HG03575 (cell line): ENCODE measurements at regions not wholly inside any gene's neighbourhood (a gene's known extent, or its start where the extent isn't known, plus 50 kb on each side); places are given as distances from the start of the nearest gene placed in this dataset.

Experiments
- ATAC-seq: cut with Tn5 transposase; IDR thresholded peaks from one replicate; pipeline ENCODE4 v1.9.1; 2021; ENCODE audit not compliant: unreplicated experiment, insufficient number of reproducible peaks, low FRiP score; ENCODE audit errors: extremely low read depth

GRCh38 chr15:69784798-69785566, 312.7 kb downstream of the TLE3 start:
- no peak for ATAC-seq

- ATAC-seq = no peak
These were observed 311.5 kb downstream of the TLE3 start for GRCh38 chr15:69786136-69786701.

DNA sequence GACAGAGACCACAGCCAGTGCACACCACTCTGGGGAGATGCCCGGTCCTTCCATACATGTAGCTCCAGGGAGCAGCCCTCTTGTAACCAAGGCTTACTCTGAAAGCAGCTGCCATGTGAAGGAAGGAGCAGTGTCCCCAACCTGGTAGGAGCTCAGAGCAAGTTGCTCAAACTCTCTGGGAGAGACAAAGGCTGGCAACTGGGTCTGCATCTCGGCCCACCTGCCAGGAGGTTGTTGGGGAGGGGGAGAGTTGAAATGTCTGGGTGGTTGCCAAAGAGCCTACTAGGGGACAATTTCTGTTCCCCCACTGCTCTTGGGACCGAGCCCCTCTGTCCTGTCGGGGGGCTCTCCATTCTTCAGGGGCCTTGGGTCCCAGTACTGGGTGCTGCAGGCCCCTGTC, 309.9 kb downstream of the TLE3 start:
- no peak for ATAC-seq

DNA sequence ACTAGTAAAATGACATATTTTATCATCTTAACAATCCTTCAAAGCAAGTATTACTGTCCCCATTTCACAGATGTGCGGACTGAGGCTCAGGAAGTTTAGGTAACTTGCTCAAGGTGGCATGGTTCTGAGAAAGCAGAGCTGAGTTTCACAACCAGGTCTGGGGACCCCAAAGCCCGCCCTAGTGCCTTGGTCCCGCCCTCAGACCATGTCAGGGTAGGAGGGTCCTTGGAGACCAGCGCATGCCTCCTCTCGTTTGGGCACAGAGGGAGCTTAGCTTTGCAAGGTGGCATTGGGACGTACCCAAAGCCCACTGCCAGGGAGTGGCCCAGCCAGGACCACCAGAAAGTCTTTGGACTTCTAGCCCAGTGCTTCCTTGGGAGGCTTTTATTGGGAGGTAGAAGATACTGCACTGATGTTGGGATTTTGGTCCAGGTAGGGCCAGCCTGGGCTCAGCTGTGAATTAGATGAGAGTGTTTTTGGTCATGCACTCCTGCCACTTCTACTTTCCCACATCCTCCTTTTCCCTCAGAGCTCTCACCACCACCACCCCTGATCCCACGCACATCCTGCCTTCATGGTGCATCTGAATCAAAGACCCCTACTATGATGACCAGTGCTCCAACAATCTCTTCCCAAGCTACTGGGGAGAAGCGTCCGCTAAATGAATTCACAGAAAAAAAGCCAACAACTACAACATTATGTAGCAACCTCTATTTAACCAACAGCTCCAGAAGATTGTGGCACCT, 307.9 kb downstream of the TLE3 start:
- no peak for ATAC-seq

DNA sequence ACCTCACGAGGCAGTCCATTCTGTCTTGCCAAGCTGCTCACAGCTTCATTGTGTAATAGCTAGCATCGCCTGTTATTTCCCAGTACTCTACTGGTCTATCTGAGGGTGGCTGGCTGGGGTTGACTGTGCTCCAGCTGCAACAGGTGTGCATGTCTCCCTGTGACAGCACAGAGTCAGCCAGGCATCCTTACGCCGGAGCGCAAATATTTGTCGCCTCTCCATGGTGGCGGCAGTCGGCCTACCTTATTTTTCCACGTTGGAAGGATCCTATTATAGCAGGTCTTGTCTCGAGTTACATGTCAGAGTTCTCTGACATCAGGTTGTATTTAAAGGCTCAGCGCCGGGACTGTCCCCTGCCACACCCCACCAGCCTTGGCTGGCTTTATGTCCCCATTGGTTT, 307.1 kb downstream of the TLE3 start:
- no peak for ATAC-seq

DNA sequence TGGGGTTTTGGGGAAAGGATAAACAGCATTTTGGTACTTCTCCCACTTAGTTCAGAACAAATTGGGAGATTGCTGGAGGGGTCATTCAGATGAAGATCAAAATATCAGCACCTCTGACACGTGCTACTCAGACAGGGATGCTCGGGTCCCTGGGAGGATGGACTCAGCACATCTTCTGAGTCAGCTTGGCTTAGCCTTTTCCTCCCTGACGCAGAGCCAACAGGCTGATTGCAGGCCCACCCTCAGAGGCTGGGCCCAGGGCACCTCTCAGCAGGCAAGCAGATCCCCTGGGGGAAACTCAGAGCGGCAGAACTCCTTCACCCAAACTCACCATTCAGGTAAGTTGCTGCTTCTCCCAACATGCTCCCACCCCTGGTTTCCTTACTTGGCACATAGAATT, 304.9 kb downstream of the TLE3 start:
- ATAC-seq = no peak

GRCh38 chr15:69793431-69793780, 304.3 kb downstream of the TLE3 start:
- no peak for ATAC-seq

GRCh38 chr15:69793781-69794451, 303.8 kb downstream of the TLE3 start:
- no peak for ATAC-seq

DNA sequence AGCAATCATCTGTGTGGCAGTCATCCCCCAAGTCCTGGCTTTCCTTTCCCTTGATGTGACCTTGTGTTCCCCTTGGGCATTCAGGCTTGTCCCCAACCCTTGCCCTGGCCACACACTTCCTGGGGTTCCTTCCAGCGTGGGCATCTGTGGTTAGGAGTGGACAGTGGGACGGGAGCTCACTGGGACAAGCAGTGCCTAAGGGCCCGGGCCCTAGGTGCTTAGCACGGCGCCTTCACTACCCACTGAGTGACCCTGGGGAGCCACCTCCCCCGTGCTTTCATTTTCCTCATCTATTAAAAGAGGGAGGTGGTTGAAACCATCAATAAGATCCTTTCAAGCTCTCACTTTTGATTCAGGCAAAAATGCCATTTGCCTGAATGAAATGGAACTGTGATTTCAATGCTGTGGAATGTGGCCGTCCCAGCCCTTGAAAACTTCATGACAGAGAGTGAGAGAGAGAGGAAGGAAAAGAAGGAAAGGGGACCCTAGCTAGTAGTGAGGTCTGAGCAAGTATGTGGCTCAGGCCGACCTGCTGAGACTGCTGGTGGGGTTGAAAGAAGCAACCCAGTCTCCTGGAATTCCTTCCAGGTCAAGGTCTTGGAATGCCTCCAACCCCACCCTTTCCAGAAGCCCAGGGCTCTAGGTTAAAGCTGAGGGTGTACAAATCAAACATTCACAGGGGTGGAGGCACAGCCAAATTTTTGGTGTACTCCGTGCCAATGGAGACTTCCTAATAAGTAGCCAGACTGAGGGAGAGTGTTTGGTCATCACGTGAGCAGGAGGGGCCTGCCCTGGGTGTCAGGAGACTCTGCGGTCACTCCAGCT, 302.9 kb downstream of the TLE3 start:
- no peak for ATAC-seq

DNA sequence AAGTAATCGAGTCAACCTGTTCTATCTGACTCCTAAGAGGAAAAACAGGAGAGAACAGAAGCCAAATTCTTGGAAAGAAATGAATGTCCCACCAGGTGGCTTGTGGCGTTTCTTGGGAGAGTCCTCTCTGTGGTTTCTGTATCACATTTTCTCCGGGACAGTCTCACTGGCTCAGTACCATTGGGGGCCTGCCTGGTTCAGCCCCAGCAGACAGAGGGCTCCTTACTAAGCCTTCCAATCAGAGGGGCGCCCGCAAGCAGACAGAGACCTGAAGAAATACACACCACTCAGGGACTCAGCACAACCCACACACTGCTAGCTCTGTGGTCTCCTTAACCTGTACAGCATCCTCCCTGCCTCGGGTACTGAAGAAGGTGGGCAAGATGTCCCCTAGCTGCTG, 302.1 kb downstream of the TLE3 start:
- ATAC-seq = no peak

GRCh38 chr15:69797051-69797595, 300.6 kb downstream of the TLE3 start:
- no peak for ATAC-seq

DNA sequence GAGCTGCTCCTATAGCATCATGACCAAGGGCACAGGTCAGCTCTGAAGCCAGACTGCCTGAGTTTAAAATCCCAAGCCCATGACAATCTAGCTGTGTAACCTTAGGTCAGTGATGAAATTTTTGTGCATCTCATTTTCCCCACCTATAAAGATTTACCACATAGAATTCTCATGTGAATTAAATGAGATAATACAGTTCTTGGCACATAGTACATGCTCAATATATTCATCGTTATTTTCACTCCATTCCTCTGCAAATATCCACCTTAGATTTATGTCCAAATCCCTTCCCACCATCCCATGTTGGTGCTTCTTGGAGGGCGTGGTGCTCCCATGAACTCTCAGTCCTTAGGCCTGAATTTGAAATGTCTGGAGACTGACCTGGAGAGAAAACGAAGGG, 300.1 kb downstream of the TLE3 start:
- no peak for ATAC-seq

GRCh38 chr15:69798481-69799250, 299.1 kb downstream of the TLE3 start:
- no peak for ATAC-seq

DNA sequence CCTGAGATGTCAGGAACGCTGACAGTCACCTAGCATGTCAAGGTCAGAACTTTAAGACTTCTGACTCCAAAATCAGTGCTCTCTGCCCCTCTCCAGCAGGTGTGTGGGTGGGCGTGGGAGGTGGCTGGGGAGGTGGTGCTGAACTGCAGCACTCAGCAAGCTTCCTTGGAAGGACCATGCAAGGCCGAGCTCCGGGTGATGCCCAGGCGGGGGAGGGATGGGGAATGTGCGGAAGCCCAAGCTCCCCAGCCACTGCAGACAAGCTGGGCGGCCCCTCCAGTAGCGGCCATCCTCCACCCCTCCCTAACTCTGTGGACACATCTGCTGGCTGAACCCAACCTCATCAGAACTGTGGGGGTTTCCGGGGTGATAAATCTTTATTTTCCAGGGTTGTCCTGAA, 296.6 kb downstream of the TLE3 start:
- no peak for ATAC-seq

- no peak for ATAC-seq
These were observed 295.3 kb downstream of the TLE3 start for GRCh38 chr15:69802432-69802831.

GRCh38 chr15:69804786-69805185, 292.9 kb downstream of the TLE3 start:
- no peak for ATAC-seq

DNA sequence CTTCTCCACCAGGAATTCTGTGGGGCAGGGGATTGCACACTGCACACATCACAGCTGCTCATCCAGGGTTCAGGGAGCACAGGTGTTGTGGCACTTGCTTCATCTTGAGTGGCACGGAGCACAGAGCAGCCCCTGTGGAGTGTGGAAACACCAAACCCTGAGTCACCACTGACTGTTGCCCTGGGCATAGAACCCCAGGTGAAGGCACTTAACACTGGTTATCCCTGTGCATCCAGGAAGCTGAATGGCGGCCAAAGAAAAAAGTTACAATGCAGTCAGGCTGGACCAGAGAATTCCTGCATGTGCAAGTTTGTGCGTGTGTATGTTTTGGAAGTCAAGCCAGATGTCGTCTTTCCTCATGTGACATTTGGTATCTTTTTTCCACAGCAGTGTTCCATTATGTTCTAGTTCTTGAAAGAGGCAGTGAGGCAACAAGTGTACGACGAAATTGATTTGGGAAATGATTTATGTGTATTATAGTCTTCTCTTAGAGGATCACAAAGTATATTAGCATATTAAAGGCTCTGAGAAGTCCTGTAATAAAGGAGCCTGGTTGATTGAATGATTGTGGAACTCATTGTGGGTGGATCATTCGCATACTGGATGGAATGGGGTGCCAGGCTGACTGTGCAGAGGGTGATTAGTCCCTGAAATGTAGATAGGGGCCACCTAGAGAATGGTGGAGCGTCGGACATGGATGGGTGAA, 292.3 kb downstream of the TLE3 start:
- no peak for ATAC-seq
